H1 (cell line): ENCODE measurements at regions not wholly inside any gene's neighbourhood (a gene's known extent, or its start where the extent isn't known, plus 50 kb on each side); places are given as distances from the start of the nearest gene placed in this dataset.

Experiments used
- CTCF ChIA-PET: fragments of 300-600 bp; sonication (Branson Sonifier 250); formaldehyde crosslinking; loops from one replicate; lab custom pipeline; 2021; ENCODE audit not compliant: partially characterized antibody; lab: Charles Lee
- POLR2A ChIA-PET: fragments of 300-600 bp; sonication (Branson Sonifier 250); formaldehyde crosslinking; loops from one replicate; lab custom pipeline; 2021; ENCODE audit warnings: inconsistent platforms; ENCODE audit not compliant: partially characterized antibody; lab: Charles Lee
- DNase-seq, 2 experiments: peaks; one replicate each; pipeline versions ENCODE4 v3.0.0 to v3.0.0-alpha.2; 2010 to 2022; ENCODE audit warnings: low spot score in 2 of 2, low read depth in 1 of 2, mixed read lengths in 1 of 2
- FAIRE-seq: peaks from 2 replicates; lab custom pipeline; 2011; peaks lifted over from hg19 to GRCh38; lab: Jason Lieb, UNC
- H2AFZ ChIP-seq: 2 replicates; pipeline ENCODE4 v1.8.1; 2012; ENCODE audit warnings: low read length, inconsistent platforms
- H2AK5ac ChIP-seq: 2 replicates; pipeline ENCODE4 v1.6.1; 2013; ENCODE audit warnings: low read depth, low read length
- H2BK120ac ChIP-seq: replicated peaks from 2 replicates; pipeline ENCODE3; 2013; ENCODE audit warnings: low read depth, low read length, inconsistent platforms
- H2BK12ac ChIP-seq: 2 replicates; pipeline ENCODE4 v1.6.1; 2013; ENCODE audit warnings: low read depth, low read length
- H2BK15ac ChIP-seq: 2 replicates; pipeline ENCODE4 v1.6.1; 2013; ENCODE audit warnings: low read length
- H2BK20ac ChIP-seq: 2 replicates; pipeline ENCODE4 v1.6.1; 2013; ENCODE audit warnings: low read length
- H2BK5ac ChIP-seq: 2 replicates; pipeline ENCODE4 v1.6.1; 2013; ENCODE audit warnings: low read depth, low read length
- H3K14ac ChIP-seq: 2 replicates; pipeline ENCODE4 v1.6.1; 2013; ENCODE audit warnings: inconsistent platforms; ENCODE audit not compliant: insufficient read length
- H3K18ac ChIP-seq: 2 replicates; pipeline ENCODE4 v1.6.1; 2013; ENCODE audit warnings: low read length; ENCODE audit errors: extremely low read depth
- H3K23ac ChIP-seq: 2 replicates; pipeline ENCODE4 v1.6.1; 2013; ENCODE audit warnings: inconsistent platforms; ENCODE audit not compliant: insufficient read length
- H3K23me2 ChIP-seq: 2 replicates; pipeline ENCODE4 v1.6.1; 2013; ENCODE audit warnings: low read depth, low read length
- H3K27ac ChIP-seq: 2 replicates; pipeline ENCODE4 v1.6.1; 2011; ENCODE audit warnings: low read depth, low read length, inconsistent platforms
- H3K27me3 ChIP-seq, 4 experiments: replicated peaks in 1 of 4; 1 replicate in 1 of 4; 2 replicates in 3 of 4; pipeline versions ENCODE4 v1.6.1 to v1.8.1; 2011 to 2013; ENCODE audit warnings: low read length in 3 of 4, mild to moderate bottlenecking in 3 of 4, inconsistent platforms in 2 of 4, mixed read lengths in 2 of 4, moderate library complexity in 1 of 4; ENCODE audit not compliant: control insufficient read depth in 3 of 4, insufficient read depth in 3 of 4; ENCODE audit errors: extremely low read depth in 1 of 4
- H3K36me3 ChIP-seq, 4 experiments: 2 replicates each; pipeline versions ENCODE4 v1.6.1 to v1.8.1; 2011 to 2013; ENCODE audit warnings: mild to moderate bottlenecking in 4 of 4, low read length in 3 of 4, moderate library complexity in 2 of 4, control low read depth in 1 of 4, inconsistent platforms in 1 of 4; ENCODE audit not compliant: insufficient read depth in 4 of 4, control insufficient read depth in 2 of 4
- H3K4ac ChIP-seq: replicated peaks from 2 replicates; pipeline ENCODE3; 2013; ENCODE audit warnings: low read length, low read depth, mixed read lengths, inconsistent platforms; ENCODE audit not compliant: insufficient read length
- H3K4me1 ChIP-seq, 4 experiments: replicated peaks in 1 of 4; 1 replicate in 1 of 4; 2 replicates in 3 of 4; pipeline versions ENCODE4 v1.6.1 to v1.8.1; 2011 to 2013; ENCODE audit warnings: low read length in 3 of 4, inconsistent platforms in 2 of 4, mixed read lengths in 1 of 4; ENCODE audit not compliant: insufficient read depth in 4 of 4, control insufficient read depth in 3 of 4
- H3K4me2 ChIP-seq, 2 experiments: 2 replicates each; pipeline versions ENCODE4 v1.6.1 to v1.8.1; 2011 to 2013; ENCODE audit warnings: low read depth in 2 of 2, low read length in 2 of 2, control low read depth in 1 of 2, inconsistent platforms in 1 of 2, mild to moderate bottlenecking in 1 of 2; ENCODE audit not compliant: insufficient read depth in 1 of 2
- H3K4me3 ChIP-seq, 4 experiments: fragments of 200-600, 300-600 bp in 1 of 4; sonication (generic), shearing (Covaris generic), sonication (Bioruptor Twin) in 1 of 4; 2 replicates each; pipeline versions ENCODE4 v1.5.1 to v1.8.1; 2011 to 2016; ENCODE audit warnings: low read length in 4 of 4, low read depth in 3 of 4, control low read depth in 2 of 4, inconsistent platforms in 2 of 4, mild to moderate bottlenecking in 2 of 4, mixed read lengths in 1 of 4, moderate library complexity in 1 of 4; ENCODE audit not compliant: insufficient read depth in 2 of 4; ENCODE audit errors: extremely low read depth in 1 of 4
- H3K56ac ChIP-seq: replicated peaks from 2 replicates; pipeline ENCODE3; 2013; ENCODE audit warnings: low read depth, mild to moderate bottlenecking, mixed read lengths, low read length, inconsistent platforms; ENCODE audit not compliant: insufficient read length
- H3K79me1 ChIP-seq: 2 replicates; pipeline ENCODE4 v1.6.1; 2013; ENCODE audit warnings: low read depth, low read length, control low read depth
- H3K79me2 ChIP-seq, 2 experiments: 2 replicates each; pipeline versions ENCODE4 v1.6.1 to v1.8.1; 2012 to 2013; ENCODE audit warnings: low read length in 2 of 2, mild to moderate bottlenecking in 2 of 2, inconsistent platforms in 1 of 2; ENCODE audit not compliant: insufficient read depth in 2 of 2, control insufficient read depth in 1 of 2
- H3K9ac ChIP-seq, 4 experiments: replicated peaks in 1 of 4; 1 replicate in 1 of 4; 2 replicates in 3 of 4; pipeline versions ENCODE4 v1.6.1 to v1.8.1; 2011 to 2013; ENCODE audit warnings: low read depth in 3 of 4, low read length in 3 of 4, control low read depth in 2 of 4, mild to moderate bottlenecking in 2 of 4, moderate library complexity in 2 of 4, inconsistent platforms in 1 of 4; ENCODE audit errors: extremely low read depth in 1 of 4
- H3K9me3 ChIP-seq, 2 experiments: 2 replicates each; pipeline versions ENCODE4 v1.6.1 to v1.8.1; 2012 to 2013; ENCODE audit warnings: mild to moderate bottlenecking in 2 of 2, moderate library complexity in 2 of 2, control low read depth in 1 of 2, inconsistent platforms in 1 of 2, low read depth in 1 of 2, low read length in 1 of 2, mixed read lengths in 1 of 2; ENCODE audit not compliant: insufficient read depth in 2 of 2
- H4K20me1 ChIP-seq, 2 experiments: replicated peaks in 1 of 2; 2 replicates each; pipeline versions ENCODE3 to v1.8.1; 2011 to 2013; ENCODE audit warnings: inconsistent platforms in 2 of 2, low read length in 2 of 2, mild to moderate bottlenecking in 1 of 2; ENCODE audit not compliant: insufficient read depth in 2 of 2, control insufficient read depth in 1 of 2
- H4K5ac ChIP-seq: 2 replicates; pipeline ENCODE4 v1.6.1; 2013; ENCODE audit warnings: low read length, low read depth, mixed read lengths, inconsistent platforms; ENCODE audit not compliant: insufficient read length
- H4K8ac ChIP-seq: 2 replicates; pipeline ENCODE4 v1.8.0; 2013; ENCODE audit warnings: mild to moderate bottlenecking, moderate library complexity, low read length, inconsistent platforms; ENCODE audit not compliant: insufficient read depth; ENCODE audit errors: extremely low read depth
- H4K91ac ChIP-seq: replicated peaks from 2 replicates; pipeline ENCODE3; 2013; ENCODE audit warnings: low read length, mixed read lengths, inconsistent platforms; ENCODE audit not compliant: insufficient read length
- ASH2L ChIP-seq: fragments of 200-600, 300-600 bp; sonication (generic); IDR thresholded peaks from one replicate; pipeline ENCODE4 v1.7.1; 2017; ENCODE audit warnings: low read length
- CBX8 ChIP-seq: fragments of 300-800, 300-1000 bp; sonication (generic); IDR thresholded peaks from 2 replicates; pipeline ENCODE4 v1.7.1; 2016; ENCODE audit warnings: low read depth, low read length, borderline replicate concordance
- CREB1 ChIP-seq: IDR thresholded peaks from 2 replicates; pipeline ENCODE4 v1.6.1; 2012; ENCODE audit warnings: inconsistent platforms
- EP300 ChIP-seq, 2 experiments: IDR thresholded peaks; 1 replicate in 1 of 2; 2 replicates in 1 of 2; pipeline ENCODE4 v1.6.1; 2011 to 2012; ENCODE audit warnings: low read depth in 2 of 2, low read length in 2 of 2, mild to moderate bottlenecking in 2 of 2, borderline replicate concordance in 1 of 2, inconsistent platforms in 1 of 2, moderate library complexity in 1 of 2
- NANOG ChIP-seq: IDR thresholded peaks from 2 replicates; pipeline ENCODE4 v1.6.1; 2011; ENCODE audit warnings: low read length, low read depth, mild to moderate bottlenecking, inconsistent platforms; ENCODE audit not compliant: insufficient read depth, poor library complexity, severe bottlenecking
- RFX5 ChIP-seq: IDR thresholded peaks from 2 replicates; pipeline ENCODE4 v1.6.1; 2011; ENCODE audit warnings: low read depth, low read length, improper control_type of control experiment, borderline replicate concordance
- SIN3A ChIP-seq, 2 experiments: IDR thresholded peaks in 1 of 2; conservative IDR thresholded peaks in 1 of 2; 2 replicates each; pipeline ENCODE4 v1.6.1; 2011 to 2012; ENCODE audit warnings: low read length in 2 of 2, improper control_type of control experiment in 1 of 2, low read depth in 1 of 2, mild to moderate bottlenecking in 1 of 2
- SIRT6 ChIP-seq: IDR thresholded peaks from one replicate; pipeline ENCODE4 v1.7.1; 2012; ENCODE audit warnings: low read length, inconsistent platforms
- SP2 ChIP-seq: IDR thresholded peaks from 2 replicates; pipeline ENCODE4 v1.6.1; 2012; ENCODE audit warnings: mild to moderate bottlenecking, low read length, inconsistent platforms
- TBP ChIP-seq: IDR thresholded peaks from 2 replicates; pipeline ENCODE4 v1.6.1; 2011; ENCODE audit warnings: low read depth, low read length, improper control_type of control experiment
- USF2 ChIP-seq: IDR thresholded peaks from 2 replicates; pipeline ENCODE4 v1.6.1; 2011; ENCODE audit warnings: low read length, improper control_type of control experiment
- ZNF274 ChIP-seq: IDR thresholded peaks from 2 replicates; pipeline ENCODE4 v1.7.0; 2012; ENCODE audit warnings: low read length, borderline replicate concordance; ENCODE audit errors: extremely low read depth
- WGBS, 2 experiments: shearing (Covaris generic) in 1 of 2; methylation state at CpG; one replicate each; pipeline versions ENCODE4 v1.1.6 to v1.1.7; 2013 to 2015; ENCODE audit warnings: low lambda C conversion rate in 2 of 2, mixed read lengths in 2 of 2, inconsistent platforms in 1 of 2, low coverage in 1 of 2, missing lambda C conversion rate in 1 of 2; ENCODE audit not compliant: insufficient replicate concordance in 2 of 2, insufficient coverage in 1 of 2, insufficient read length in 1 of 2; ENCODE audit errors: extremely low coverage in 1 of 2, missing lambda C conversion rate in 1 of 2; 5-methylcytosine and 5-hydroxymethylcytosine counted together

DNA sequence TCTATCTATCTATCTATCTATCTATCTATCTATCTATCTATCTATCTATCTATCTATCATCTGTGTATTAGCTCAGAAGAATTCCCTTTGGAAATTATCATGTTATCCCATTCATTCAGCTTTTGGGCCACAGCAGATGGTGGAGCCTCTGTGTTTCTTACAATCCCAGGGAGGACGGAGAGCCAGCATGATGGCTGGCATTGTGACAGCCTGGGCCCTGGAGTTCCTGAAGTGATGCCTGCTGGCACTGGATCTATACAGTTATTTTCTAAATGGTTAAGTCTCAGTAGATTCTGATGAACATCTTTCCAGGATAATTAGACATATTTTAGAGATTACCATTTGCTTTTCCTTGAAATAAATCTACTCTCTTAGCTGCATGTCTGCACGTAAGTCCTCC is 385.4 kb upstream of the NXPH2 start:
- TF ChIP-seq SIN3A (conservative IDR thresholded peaks at IDR 0.05 in 1 of 2, IDR thresholded peaks at IDR 0.05 in 1 of 2; ENCODE audit: low read depth in 1 of 2, low read length in 2 of 2) (no peak), SP2 (no peak), EP300 (IDR thresholded peaks at IDR 0.05; ENCODE audit: borderline replicate concordance in 1 of 2, low read depth in 2 of 2, low read length in 2 of 2) (no peak), USF2 (no peak), TBP (no peak), CBX8 (no peak), SIRT6 (no peak), ASH2L (no peak), ZNF274 (no peak), RFX5 (no peak), NANOG (no peak), CREB1 (no peak)
- no peak overlapping the region for H2BK12ac ChIP-seq
- 95% methylated on average over 2 of the region's 2 CpGs; no CpG with 5 or more reads in 1 of the 2 experiments for WGBS, 2 experiments
- no peak overlapping the region for H3K18ac ChIP-seq
- H2BK120ac ChIP-seq, result no peak overlapping the region
- H3K27ac ChIP-seq, result no peak overlapping the region
- CTCF ChIA-PET, result no interaction called here
- H3K4me3 ChIP-seq, result no peak overlapping the region
- no peaks in the 10 kb centered on the region for H3K9me3 ChIP-seq
- no peak overlapping the region for H4K5ac ChIP-seq
- no peak overlapping the region for H4K8ac ChIP-seq
- H3K9ac ChIP-seq, result no peak overlapping the region
- no peak overlapping the region for H4K91ac ChIP-seq
- H2BK20ac ChIP-seq, result no peak overlapping the region
- H2AFZ ChIP-seq, result no peak overlapping the region
- no peak overlapping the region for H3K4ac ChIP-seq
- DNase-seq (no peak), FAIRE-seq (no peak)
- H2BK5ac ChIP-seq, result no peak overlapping the region
- H4K20me1 ChIP-seq, result no peaks in the 10 kb centered on the region
- no peaks in the 10 kb centered on the region for H3K36me3 ChIP-seq
- H3K4me1 ChIP-seq, result no peaks in the 10 kb centered on the region
- POLR2A ChIA-PET, result no interaction called here
- no peaks in the 10 kb centered on the region for H3K23me2 ChIP-seq
- no peak overlapping the region for H3K56ac ChIP-seq
- H2AK5ac ChIP-seq, result no peak overlapping the region
- H3K14ac ChIP-seq, result no peak overlapping the region
- H3K4me2 ChIP-seq, result no peak overlapping the region
- no peak overlapping the region for H2BK15ac ChIP-seq
- H3K27me3 ChIP-seq, result no peaks in the 10 kb centered on the region
- no peaks in the 10 kb centered on the region for H3K79me1 ChIP-seq
- H3K23ac ChIP-seq, result no peak overlapping the region
- H3K79me2 ChIP-seq, result no peaks in the 10 kb centered on the region
